HEK293 (cell line): ENCODE measurements at regions not wholly inside any gene's neighbourhood (a gene's known extent, or its start where the extent isn't known, plus 50 kb on each side); places are given as distances from the start of the nearest gene placed in this dataset.

Source experiments
- CTCF ChIA-PET: fragments of 350-600 bp; formaldehyde crosslinking; extraction: SDS; loops from one replicate; lab custom pipeline; 2021; ENCODE audit warnings: antibody characterized with exemption; lab: Yijun Ruan, JAX
- POLR2A ChIA-PET: fragments of 300-600 bp; formaldehyde crosslinking; extraction: SDS; loops from one replicate; lab custom pipeline; 2020; ENCODE audit warnings: antibody characterized with exemption, inconsistent platforms; lab: Yijun Ruan, JAX
- H3K27ac ChIP-seq: fragments of 200-500 bp; sonication (Bioruptor generic); 2 replicates; pipeline ENCODE4 v1.5.1; 2014; ENCODE audit warnings: low read depth, low read length, control low read depth, inconsistent platforms; ENCODE audit errors: extremely low read depth
- H3K36me3 ChIP-seq, 2 experiments: fragments of 200-500 bp in 1 of 2; sonication (Bioruptor generic) in 1 of 2; 1 replicate in 1 of 2; 2 replicates in 1 of 2; pipeline ENCODE4 v1.5.1; 2014 to 2017; ENCODE audit warnings: inconsistent platforms in 2 of 2, low read length in 2 of 2; ENCODE audit not compliant: control insufficient read depth in 2 of 2, insufficient read depth in 1 of 2
- H3K4me1 ChIP-seq: fragments of 200-500 bp; sonication (Bioruptor generic); 2 replicates; pipeline ENCODE4 v1.5.1; 2014; ENCODE audit warnings: mild to moderate bottlenecking, low read length, inconsistent platforms; ENCODE audit not compliant: control insufficient read depth, insufficient read depth
- H3K4me3 ChIP-seq: 2 replicates; pipeline ENCODE4 v1.5.1; 2011; ENCODE audit warnings: low read depth, mild to moderate bottlenecking, control low read depth, low read length, moderate library complexity
- H3K9me3 ChIP-seq: fragments of 200-500 bp; sonication (Bioruptor generic); 2 replicates; pipeline ENCODE4 v1.5.1; 2014; ENCODE audit warnings: low read depth, low read length, inconsistent platforms; ENCODE audit not compliant: control insufficient read depth, insufficient read depth
- BCL6B ChIP-seq: fragments of 450-650 bp; formaldehyde crosslinking; IDR thresholded peaks from 2 replicates; pipeline ENCODE4 v1.5.1; 2017; ENCODE audit warnings: missing biosample characterization, missing genetic modification characterization
- KLF1 ChIP-seq: fragments of 450-650 bp; formaldehyde crosslinking; IDR thresholded peaks from 2 replicates; pipeline ENCODE4 v1.5.1; 2016; ENCODE audit warnings: missing biosample characterization, missing genetic modification characterization
- REPIN1 ChIP-seq: fragments of 450-650 bp; formaldehyde crosslinking; IDR thresholded peaks from 2 replicates; pipeline ENCODE4 v1.5.1; 2017; ENCODE audit warnings: missing biosample characterization, missing genetic modification characterization, low read depth
- TRIM28 ChIP-seq: IDR thresholded peaks from 2 replicates; pipeline ENCODE4 v1.6.1; 2011; ENCODE audit warnings: low read length, control low read depth, borderline replicate concordance
- YY1 ChIP-seq: fragments of 450-650 bp; formaldehyde crosslinking; IDR thresholded peaks from 2 replicates; pipeline ENCODE4 v1.5.1; 2018; ENCODE audit warnings: missing biosample characterization, missing genetic modification characterization
- ZBTB26 ChIP-seq: fragments of 450-650 bp; formaldehyde crosslinking; optimal IDR thresholded peaks from 2 replicates; pipeline ENCODE3; 2016; ENCODE audit warnings: missing biosample characterization, mild to moderate bottlenecking, missing genetic modification characterization
- ZBTB49 ChIP-seq: fragments of 450-650 bp; formaldehyde crosslinking; IDR thresholded peaks from 2 replicates; pipeline ENCODE4 v1.5.1; 2016; ENCODE audit warnings: missing biosample characterization, missing genetic modification characterization, low read depth
- ZBTB7A ChIP-seq: fragments of 450-650 bp; formaldehyde crosslinking; IDR thresholded peaks from 2 replicates; pipeline ENCODE4 v1.5.1; 2016; ENCODE audit warnings: low read depth, missing biosample characterization, missing genetic modification characterization
- ZNF266 ChIP-seq: fragments of 450-650 bp; formaldehyde crosslinking; IDR thresholded peaks from 2 replicates; pipeline ENCODE4 v1.5.1; 2016; ENCODE audit warnings: missing biosample characterization, missing genetic modification characterization, low read depth
- ZNF416 ChIP-seq: fragments of 450-650 bp; formaldehyde crosslinking; IDR thresholded peaks from 2 replicates; pipeline ENCODE4 v1.5.1; 2016; ENCODE audit warnings: missing biosample characterization, missing genetic modification characterization
- ZNF521 ChIP-seq: fragments of 450-650 bp; formaldehyde crosslinking; IDR thresholded peaks from 2 replicates; pipeline ENCODE4 v1.5.1; 2017; ENCODE audit warnings: missing biosample characterization, mild to moderate bottlenecking, missing genetic modification characterization
- ZNF530 ChIP-seq: fragments of 450-650 bp; formaldehyde crosslinking; IDR thresholded peaks from 2 replicates; pipeline ENCODE4 v1.5.1; 2016; ENCODE audit warnings: low read depth, missing biosample characterization, missing genetic modification characterization
- ZNF621 ChIP-seq: fragments of 450-650 bp; formaldehyde crosslinking; IDR thresholded peaks from 2 replicates; pipeline ENCODE4 v1.5.1; 2017; ENCODE audit warnings: missing biosample characterization, missing genetic modification characterization
- ZNF639 ChIP-seq: fragments of 450-650 bp; formaldehyde crosslinking; IDR thresholded peaks from 2 replicates; pipeline ENCODE4 v1.5.1; 2016; ENCODE audit warnings: missing biosample characterization, missing genetic modification characterization
- ZNF707 ChIP-seq: fragments of 450-650 bp; formaldehyde crosslinking; IDR thresholded peaks from 2 replicates; pipeline ENCODE4 v1.5.1; 2016; ENCODE audit warnings: missing biosample characterization, missing genetic modification characterization
- ZNF76 ChIP-seq: fragments of 450-650 bp; formaldehyde crosslinking; IDR thresholded peaks from 2 replicates; pipeline ENCODE4; 2016; ENCODE audit warnings: low read depth, missing biosample characterization, missing genetic modification characterization, borderline replicate concordance
- ZNF843 ChIP-seq: fragments of 450-650 bp; formaldehyde crosslinking; IDR thresholded peaks from 2 replicates; pipeline ENCODE4 v1.5.1; 2016; ENCODE audit warnings: missing biosample characterization, missing genetic modification characterization
- ZSCAN4 ChIP-seq: fragments of 450-650 bp; formaldehyde crosslinking; IDR thresholded peaks from 2 replicates; pipeline ENCODE4 v1.5.1; 2017; ENCODE audit warnings: missing biosample characterization, missing genetic modification characterization

- H3K9me3 ChIP-seq: no peaks in the 10 kb centered on the region
- POLR2A ChIA-PET: no interaction called here
- H3K4me3 ChIP-seq: no peak overlapping the region
- TF ChIP-seq ZBTB26 (tag by site-specific recombination): no peak
- TF ChIP-seq ZNF76 (tag by site-specific recombination): no peak
- TF ChIP-seq ZSCAN4 (tag by site-specific recombination): peak; percentile 38; the same call in 1 of the 2 replicates
- TF ChIP-seq ZNF530 (tag by site-specific recombination): no peak
- no peak for TF ChIP-seq ZNF843 (tag by site-specific recombination)
- TF ChIP-seq ZNF266 (tag by site-specific recombination): no peak
- no peak for TF ChIP-seq REPIN1 (tag by site-specific recombination)
- no peak for TF ChIP-seq ZNF621 (tag by site-specific recombination)
- no peak overlapping the region for H3K27ac ChIP-seq
- H3K36me3 ChIP-seq: no peaks in the 10 kb centered on the region
- CTCF ChIA-PET: interaction anchor here (0.6 to 0.7 kb wide), 2 partner anchors 18 to 591 kb away, joined by 3 to 4 read pairs; no protein-coding TSS in a partner anchor
- no peaks in the 10 kb centered on the region for H3K4me1 ChIP-seq
These were observed 209.6 kb downstream of the ERMARD start for GRCh38 chr6:169960886-169961611.

- POLR2A ChIA-PET: no interaction called here
These were observed 209.1 kb downstream of the ERMARD start for GRCh38 chr6:169960521-169960885.

More at GRCh38 chr6:169960521-169960885, 209.1 kb downstream of the ERMARD start:
- Histone ChIP-seq H3K9me3 (no peaks in the 10 kb centered on the region), H3K36me3 (no peaks in the 10 kb centered on the region), H3K4me3 (no peak overlapping the region), H3K4me1 (no peaks in the 10 kb centered on the region)
- CTCF ChIA-PET: interaction anchor here (0.7 kb wide), 1 partner anchor 17 kb away, joined by 4 read pairs; no protein-coding TSS in a partner anchor
- TF ChIP-seq ZBTB49 (tag by site-specific recombination) (no peak), ZNF521 (tag by site-specific recombination) (no peak), ZNF530 (tag by site-specific recombination) (no peak), KLF1 (no peak), BCL6B (tag by site-specific recombination) (no peak), YY1 (tag by site-specific recombination) (no peak), ZNF639 (tag by site-specific recombination) (no peak), ZNF416 (tag by site-specific recombination) (no peak), TRIM28 (no peak), ZNF707 (tag by site-specific recombination) (no peak), ZBTB7A (tag by site-specific recombination) (no peak)
- TF ChIP-seq, all 188 proteins: peak for 0
- H3K27ac ChIP-seq: no peak overlapping the region
